Adrenal gland (tissue), 9 donors: ENCODE measurements at regions not wholly inside any gene's neighbourhood (a gene's known extent, or its start where the extent isn't known, plus 50 kb on each side); places are given as distances from the start of the nearest gene placed in this dataset.

Experiments
- DNase-seq, 7 donors: peaks; one replicate each; pipeline ENCODE4 v3.0.0-alpha.2; 2019 to 2020
- H3K27ac ChIP-seq, 5 donors: fragments of 200-600 bp; sonication (generic) in 4 of 5; 1 replicate in 3 of 5; 2 replicates in 2 of 5; pipeline versions ENCODE4 v1.5.1 to v1.8.0; 2016 to 2020; ENCODE audit warnings: mild to moderate bottlenecking in 1 of 5
- H3K27me3 ChIP-seq: fragments of 200-600 bp; 2 replicates; pipeline ENCODE4 v1.8.0; 2021
- H3K36me3 ChIP-seq, 2 donors: fragments of 200-600 bp; replicated peaks in 1 of 2; 1 replicate in 1 of 2; 2 replicates in 1 of 2; pipeline versions ENCODE4 v1.5.1 to v1.8.0; 2018 to 2022
- H3K4me1 ChIP-seq, 2 donors: fragments of 200-600 bp; replicated peaks in 1 of 2; 1 replicate in 1 of 2; 2 replicates in 1 of 2; pipeline versions ENCODE4 v1.5.1 to v1.8.0; 2018 to 2021
- H3K4me3 ChIP-seq, 4 donors: fragments of 200-600 bp; sonication (generic) in 3 of 4; one replicate each; pipeline ENCODE4 v1.5.1; 2016 to 2018
- H3K9me3 ChIP-seq, 3 donors: fragments of 200-600 bp; sonication (generic) in 1 of 3; replicated peaks in 1 of 3; 1 replicate in 2 of 3; 2 replicates in 1 of 3; pipeline versions ENCODE4 v1.5.1 to v1.8.0; 2016 to 2021
- CTCF ChIP-seq, 6 experiments: fragments of 450-650 bp in 4 of 6; fragments of 200-600 bp in 2 of 6; sonication (generic) in 1 of 6; IDR thresholded peaks; 1 replicate in 5 of 6; 2 replicates in 1 of 6; pipeline versions ENCODE4 v1.5.1 to v1.8.0; 2016 to 2021; ENCODE audit warnings: antibody characterized with exemption in 6 of 6, mild to moderate bottlenecking in 2 of 6, moderate library complexity in 1 of 6
- POLR2A ChIP-seq, 2 donors: fragments of 450-650 bp; IDR thresholded peaks; one replicate each; pipeline ENCODE4 v1.6.1; 2017; ENCODE audit warnings: antibody characterized with exemption in 2 of 2, mild to moderate bottlenecking in 2 of 2, moderate library complexity in 1 of 2
- WGBS, 4 donors: extraction: QIAGEN DNeasy Blood & Tissue Kit in 2 of 4; methylation state at CpG; one replicate each; pipeline versions ENCODE4 v1.1.5 to v1.1.7; 2013 to 2017; 5-methylcytosine and 5-hydroxymethylcytosine counted together
- intact Hi-C, 2 donors: fragments of 100-400 bp; cut with DNase I; formaldehyde crosslinking; loops; one replicate each; pipeline versions ENCODE4 v1.14.1 to v1.15.0; 2022 to 2023
- donor health status: healthy with polysubstance abuse.
- donor health status: Bipolar disorder and iron deficiency.
- donor health status: DM: yes; HTN: yes; CAD: no.
- donor health status: DM: no; HTN: no; CAD: no.
- donor health status: DM: no; HTN: no; CAD: no.

- no peak overlapping the region for H3K27ac ChIP-seq
- H3K9me3 ChIP-seq: no peaks in the 10 kb centered on the region
- no peak for DNase-seq
- no peaks in the 10 kb centered on the region for H3K4me1 ChIP-seq
- no peaks in the 10 kb centered on the region for H3K36me3 ChIP-seq
- H3K4me3 ChIP-seq: no peak overlapping the region
- H3K27me3 ChIP-seq: no peaks in the 10 kb centered on the region
- intact Hi-C loops: no loop called here
- no peak for TF ChIP-seq POLR2A (IDR thresholded peaks at IDR 0.05)
- TF ChIP-seq CTCF (IDR thresholded peaks at IDR 0.05): no peak
- WGBS, 4 donors: 70 to 77% (median 74%) methylated on average over 6 to 7 of the region's 7 CpGs
Measured at GRCh38 chr7:69122953-69123352, 475.3 kb upstream of the AUTS2 start.

- WGBS, 4 donors: 63 to 79% (median 75%) methylated on average over 7 of the region's 7 CpGs
- Histone ChIP-seq H3K27me3 (no peaks in the 10 kb centered on the region), H3K4me3 (no peak overlapping the region), H3K4me1 (no peaks in the 10 kb centered on the region), H3K9me3 (no peaks in the 10 kb centered on the region), H3K36me3 (no peaks in the 10 kb centered on the region), H3K27ac (no peak overlapping the region)
- TF ChIP-seq CTCF (IDR thresholded peaks at IDR 0.05) (no peak), POLR2A (IDR thresholded peaks at IDR 0.05) (no peak)
- no peak for DNase-seq
- intact Hi-C loops: no loop called here
Measured at GRCh38 chr7:69126896-69127479, 471.3 kb upstream of the AUTS2 start.

GRCh38 chr7:69129524-69129923 is 468.8 kb upstream of the AUTS2 start:
- Histone ChIP-seq H3K27me3 (no peaks in the 10 kb centered on the region), H3K9me3 (no peaks in the 10 kb centered on the region), H3K4me1 (no peaks in the 10 kb centered on the region), H3K27ac (no peak overlapping the region), H3K36me3 (no peaks in the 10 kb centered on the region), H3K4me3 (no peak overlapping the region)
- intact Hi-C loops: no loop called here
- no peak for DNase-seq
- TF ChIP-seq POLR2A (IDR thresholded peaks at IDR 0.05) (no peak), CTCF (IDR thresholded peaks at IDR 0.05) (no peak)
- 78 to 88% (median 83%) methylated on average over 4 of the region's 4 CpGs for WGBS, 4 donors

GRCh38 chr7:69129951-69130350 is 468.3 kb upstream of the AUTS2 start:
- no peaks in the 10 kb centered on the region for H3K27me3 ChIP-seq
- intact Hi-C loops: no loop called here
- TF ChIP-seq POLR2A (IDR thresholded peaks at IDR 0.05): no peak
- no peak for TF ChIP-seq CTCF (IDR thresholded peaks at IDR 0.05)
- H3K36me3 ChIP-seq: no peaks in the 10 kb centered on the region
- H3K27ac ChIP-seq: no peak overlapping the region
- no peaks in the 10 kb centered on the region for H3K9me3 ChIP-seq
- no peak for DNase-seq
- 76 to 84% (median 81%) methylated on average over 7 of the region's 7 CpGs for WGBS, 4 donors
- H3K4me1 ChIP-seq: no peaks in the 10 kb centered on the region
- H3K4me3 ChIP-seq: no peak overlapping the region
